ENCODE measurements at regions not wholly inside any gene's neighbourhood (a gene's known extent, or its start where the extent isn't known, plus 50 kb on each side); places are given as distances from the start of the nearest gene placed in this dataset.

DNA sequence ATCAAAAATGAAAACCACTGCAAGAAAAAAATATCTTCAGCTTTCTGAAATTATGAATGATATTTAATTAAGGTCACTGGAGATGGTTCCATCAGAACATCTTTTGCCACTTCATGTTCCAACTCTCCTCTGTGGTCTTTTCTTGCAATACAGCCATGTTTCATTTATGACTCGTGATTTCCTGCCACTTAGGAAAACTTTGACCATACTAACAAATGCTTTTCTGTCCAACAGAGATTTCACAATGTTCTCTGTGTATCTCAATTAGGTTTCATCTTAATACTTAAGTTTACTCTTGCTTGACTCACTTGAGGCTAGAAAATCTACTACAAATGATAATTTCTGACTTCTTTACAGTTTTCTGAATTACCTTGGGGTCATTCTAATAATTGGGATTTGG is 330.9 kb downstream of the CXXC4 start:
- no CpG with 5 or more reads among the region's 1 CpG for WGBS (ENCODE audit: insufficient coverage)
- ATAC-seq (ENCODE audit: low read depth) (no peak), DNase-seq (no peak)
- Mint-ChIP-seq H3K9me3 (ENCODE audit: insufficient read depth) (no peaks in the 10 kb centered on the region), H3K27ac (no peak overlapping the region), H3K4me1 (no peaks in the 10 kb centered on the region), H3K4me3 (no peak overlapping the region), H3K27me3 (no peaks in the 10 kb centered on the region)
- TF ChIP-seq, protein P1, sequence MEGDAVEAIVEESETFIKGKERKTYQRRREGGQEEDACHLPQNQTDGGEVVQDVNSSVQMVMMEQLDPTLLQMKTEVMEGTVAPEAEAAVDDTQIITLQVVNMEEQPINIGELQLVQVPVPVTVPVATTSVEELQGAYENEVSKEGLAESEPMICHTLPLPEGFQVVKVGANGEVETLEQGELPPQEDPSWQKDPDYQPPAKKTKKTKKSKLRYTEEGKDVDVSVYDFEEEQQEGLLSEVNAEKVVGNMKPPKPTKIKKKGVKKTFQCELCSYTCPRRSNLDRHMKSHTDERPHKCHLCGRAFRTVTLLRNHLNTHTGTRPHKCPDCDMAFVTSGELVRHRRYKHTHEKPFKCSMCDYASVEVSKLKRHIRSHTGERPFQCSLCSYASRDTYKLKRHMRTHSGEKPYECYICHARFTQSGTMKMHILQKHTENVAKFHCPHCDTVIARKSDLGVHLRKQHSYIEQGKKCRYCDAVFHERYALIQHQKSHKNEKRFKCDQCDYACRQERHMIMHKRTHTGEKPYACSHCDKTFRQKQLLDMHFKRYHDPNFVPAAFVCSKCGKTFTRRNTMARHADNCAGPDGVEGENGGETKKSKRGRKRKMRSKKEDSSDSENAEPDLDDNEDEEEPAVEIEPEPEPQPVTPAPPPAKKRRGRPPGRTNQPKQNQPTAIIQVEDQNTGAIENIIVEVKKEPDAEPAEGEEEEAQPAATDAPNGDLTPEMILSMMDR (IDR thresholded peaks at IDR 0.05) = no peak
- TF ChIP-seq EZH2 (IDR thresholded peaks at IDR 0.05; ENCODE audit: borderline replicate concordance, insufficient read depth, low read depth, low read length, poor library complexity, severe bottlenecking) = no peak
- no peaks in the 10 kb centered on the region for H3K79me2 ChIP-seq (ENCODE audit: control insufficient read depth, insufficient read depth, low read length)
- H3K4me3 ChIP-seq (ENCODE audit: control extremely low read depth in 1 of 5, extremely low read depth in 1 of 5, insufficient read depth in 1 of 5, low read depth in 2 of 5, low read length in 4 of 5) = no peak overlapping the region
- H3K27me3 ChIP-seq (replicated peaks in 1 of 4; ENCODE audit: control extremely low read depth in 1 of 4, control insufficient read depth in 3 of 4, insufficient read depth in 4 of 4, low read length in 3 of 4) = no peaks in the 10 kb centered on the region
- H3K27ac ChIP-seq (ENCODE audit: low read length in 2 of 2) = no peak overlapping the region
- no peak overlapping the region for H2AFZ ChIP-seq (ENCODE audit: insufficient read depth, low read depth, low read length, poor library complexity, severe bottlenecking)
- no peak overlapping the region for H3K4me2 ChIP-seq (replicated peaks; ENCODE audit: low read depth, low read length, poor library complexity, severe bottlenecking)
- CTCF ChIA-PET = no interaction called here
- intact Hi-C loops (cut with micrococcal nuclease) = no loop called here
- no peaks in the 10 kb centered on the region for H3K36me3 ChIP-seq (replicated peaks in 1 of 2; ENCODE audit: control extremely low read depth in 1 of 2, control insufficient read depth in 1 of 2, extremely low read depth in 1 of 2, insufficient read depth in 2 of 2, low read length in 1 of 2)
- H4K20me1 ChIP-seq (ENCODE audit: control insufficient read depth, insufficient read depth, low read length, poor library complexity, severe bottlenecking) = no peaks in the 10 kb centered on the region
- H3K4me1 ChIP-seq (ENCODE audit: control insufficient read depth in 2 of 2, insufficient read depth in 2 of 2, low read length in 2 of 2) = no peaks in the 10 kb centered on the region
- POLR2A ChIA-PET = no interaction called here
- H3K9me3 ChIP-seq (ENCODE audit: control extremely low read depth in 1 of 3, control insufficient read depth in 2 of 3, insufficient read depth in 1 of 3, low read length in 2 of 3) = no peaks in the 10 kb centered on the region
- no peak overlapping the region for H3K9ac ChIP-seq (ENCODE audit: low read length)

DNA sequence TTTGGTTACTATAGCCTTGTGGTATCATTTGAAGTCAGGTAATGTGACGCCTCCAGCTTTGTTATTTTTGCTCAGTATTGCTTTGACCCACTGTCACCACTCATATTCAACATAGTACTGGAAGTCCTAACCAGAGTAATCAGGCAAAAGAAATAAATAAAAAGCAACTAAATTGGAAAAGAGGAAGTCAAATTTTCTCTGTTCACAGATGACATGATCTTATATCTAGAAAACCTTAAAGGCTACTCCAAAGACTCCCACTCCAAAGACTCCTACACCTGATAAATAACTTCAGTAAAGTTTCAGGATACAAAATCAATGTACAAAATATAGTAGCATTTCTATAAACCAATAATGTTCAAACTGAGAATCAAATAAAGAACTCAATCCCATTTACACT is 348.6 kb downstream of the CXXC4 start:
- POLR2A ChIA-PET = no interaction called here
- no peak overlapping the region for H3K27ac Mint-ChIP-seq
- TF ChIP-seq, protein P1 (IDR thresholded peaks at IDR 0.05) = no peak
- no peak for TF ChIP-seq EZH2 (IDR thresholded peaks at IDR 0.05; ENCODE audit: borderline replicate concordance, insufficient read depth, low read depth, low read length, poor library complexity, severe bottlenecking)

More for the DNA sequence above, 348.6 kb downstream of the CXXC4 start:
- H3K27ac ChIP-seq (ENCODE audit: low read length in 2 of 2) = no peak overlapping the region
- H3K4me3 ChIP-seq (ENCODE audit: control extremely low read depth in 1 of 5, extremely low read depth in 1 of 5, insufficient read depth in 1 of 5, low read depth in 2 of 5, low read length in 4 of 5) = no peak overlapping the region
- H3K9ac ChIP-seq (ENCODE audit: low read length) = no peak overlapping the region
- intact Hi-C loops (cut with micrococcal nuclease) = no loop called here
- no peak for ATAC-seq (ENCODE audit: low read depth)
- no peak overlapping the region for H3K4me2 ChIP-seq (replicated peaks; ENCODE audit: low read depth, low read length, poor library complexity, severe bottlenecking)
- no CpG with 5 or more reads among the region's 1 CpG for WGBS (ENCODE audit: insufficient coverage)
- H3K4me1 ChIP-seq (ENCODE audit: control insufficient read depth in 2 of 2, insufficient read depth in 2 of 2, low read length in 2 of 2) = no peaks in the 10 kb centered on the region
- no peak for DNase-seq
- CTCF ChIA-PET = no interaction called here
- no peaks in the 10 kb centered on the region for H3K4me1 Mint-ChIP-seq
- H3K4me3 Mint-ChIP-seq = no peak overlapping the region
- H2AFZ ChIP-seq (ENCODE audit: insufficient read depth, low read depth, low read length, poor library complexity, severe bottlenecking) = no peak overlapping the region
- no peaks in the 10 kb centered on the region for H3K27me3 Mint-ChIP-seq
- no peaks in the 10 kb centered on the region for H3K79me2 ChIP-seq (ENCODE audit: control insufficient read depth, insufficient read depth, low read length)
- no peaks in the 10 kb centered on the region for H3K9me3 ChIP-seq (ENCODE audit: control extremely low read depth in 1 of 3, control insufficient read depth in 2 of 3, insufficient read depth in 1 of 3, low read length in 2 of 3)
- no peaks in the 10 kb centered on the region for H3K27me3 ChIP-seq (replicated peaks in 1 of 4; ENCODE audit: control extremely low read depth in 1 of 4, control insufficient read depth in 3 of 4, insufficient read depth in 4 of 4, low read length in 3 of 4)
- no peaks in the 10 kb centered on the region for H4K20me1 ChIP-seq (ENCODE audit: control insufficient read depth, insufficient read depth, low read length, poor library complexity, severe bottlenecking)
- no peaks in the 10 kb centered on the region for H3K36me3 ChIP-seq (replicated peaks in 1 of 2; ENCODE audit: control extremely low read depth in 1 of 2, control insufficient read depth in 1 of 2, extremely low read depth in 1 of 2, insufficient read depth in 2 of 2, low read length in 1 of 2)
- H3K9me3 Mint-ChIP-seq (ENCODE audit: insufficient read depth) = no peaks in the 10 kb centered on the region

All from B cell (primary cell).